Cardiac muscle cell (in vitro differentiated cells and primary cell): ENCODE measurements at regions not wholly inside any gene's neighbourhood (a gene's known extent, or its start where the extent isn't known, plus 50 kb on each side); places are given as distances from the start of the nearest gene placed in this dataset.
"Not testable (repeated sequence)": the region's sequence is repeated elsewhere in the genome, so short reads cannot be mapped to it uniquely, and the experiment has no call there.

Source experiments
- DNase-seq, 2 donors: peaks; one replicate each; pipeline versions ENCODE4 v3.0.0 to v3.0.0-alpha.2; 2010 to 2017; ENCODE audit warnings: low read depth in 1 of 2, low spot score in 1 of 2
- H3K27ac ChIP-seq: fragments of 200-600 bp; sonication (generic); 2 replicates; pipeline ENCODE4 v1.5.1; 2016
- H3K27me3 ChIP-seq: fragments of 200-600 bp; sonication (generic); 2 replicates; pipeline ENCODE4 v1.6.0; 2016; ENCODE audit warnings: control low read depth
- H3K36me3 ChIP-seq: fragments of 200-600 bp; sonication (generic); 2 replicates; pipeline ENCODE4 v1.5.1; 2016; ENCODE audit warnings: control low read depth
- H3K4me1 ChIP-seq: fragments of 200-600 bp; sonication (generic); 2 replicates; pipeline ENCODE4 v1.8.1; 2017; ENCODE audit warnings: low read depth, mild to moderate bottlenecking, mixed run types
- H3K4me3 ChIP-seq: fragments of 200-600 bp; sonication (generic); 2 replicates; pipeline ENCODE4 v1.5.1; 2016; ENCODE audit warnings: mild to moderate bottlenecking
- H3K9me3 ChIP-seq: fragments of 200-600 bp; sonication (generic); 2 replicates; pipeline ENCODE4 v1.5.1; 2017; ENCODE audit warnings: low read depth, mild to moderate bottlenecking, control low read depth
- CTCF ChIP-seq: IDR thresholded peaks from 2 replicates; pipeline ENCODE4 v1.5.1; 2012; ENCODE audit warnings: low read depth, mild to moderate bottlenecking, low read length

GRCh38 chr9:102445906-102446305, 549.2 kb upstream of the CYLC2 start:
- no peak for DNase-seq
- no peak for TF ChIP-seq CTCF
- no peaks in the 10 kb centered on the region for H3K9me3 ChIP-seq
- H3K36me3 ChIP-seq, result no peaks in the 10 kb centered on the region
- H3K4me1 ChIP-seq, result no peaks in the 10 kb centered on the region
- H3K27me3 ChIP-seq, result no peaks in the 10 kb centered on the region
- no peak overlapping the region for H3K27ac ChIP-seq
- no peak overlapping the region for H3K4me3 ChIP-seq

- Histone ChIP-seq H3K27ac (no peak overlapping the region), H3K9me3 (no peaks in the 10 kb centered on the region), H3K4me3 (no peak overlapping the region), H3K4me1 (no peaks in the 10 kb centered on the region), H3K27me3 (no peaks in the 10 kb centered on the region), H3K36me3 (no peaks in the 10 kb centered on the region)
- no peak for DNase-seq
- TF ChIP-seq CTCF, result no peak
These were observed 549.9 kb upstream of the CYLC2 start for GRCh38 chr9:102445181-102445747.

- Histone ChIP-seq H3K4me3 (no peak overlapping the region), H3K36me3 (no peaks in the 10 kb centered on the region), H3K9me3 (no peaks in the 10 kb centered on the region), H3K27ac (no peak overlapping the region), H3K4me1 (no peaks in the 10 kb centered on the region), H3K27me3 (no peaks in the 10 kb centered on the region)
- TF ChIP-seq CTCF, result no peak
- DNase-seq, result no peak
These were observed 555.5 kb upstream of the CYLC2 start for GRCh38 chr9:102439583-102439982.

GRCh38 chr9:102436599-102436998, 558.5 kb upstream of the CYLC2 start:
- H3K27ac ChIP-seq, DNase-seq, H3K27me3 ChIP-seq, H3K4me3 ChIP-seq, H3K36me3 ChIP-seq, H3K4me1 ChIP-seq, H3K9me3 ChIP-seq: not testable (repeated sequence)

GRCh38 chr9:102435427-102435826, 559.7 kb upstream of the CYLC2 start:
- no peaks in the 10 kb centered on the region for H3K9me3 ChIP-seq
- H3K4me3 ChIP-seq, result no peak overlapping the region
- DNase-seq, result no peak
- TF ChIP-seq CTCF, result no peak
- no peaks in the 10 kb centered on the region for H3K4me1 ChIP-seq
- H3K36me3 ChIP-seq, result no peaks in the 10 kb centered on the region
- no peaks in the 10 kb centered on the region for H3K27me3 ChIP-seq
- no peak overlapping the region for H3K27ac ChIP-seq

GRCh38 chr9:102434545-102434944, 560.6 kb upstream of the CYLC2 start:
- H3K27me3 ChIP-seq, result no peaks in the 10 kb centered on the region
- H3K36me3 ChIP-seq, result no peaks in the 10 kb centered on the region
- no peaks in the 10 kb centered on the region for H3K4me1 ChIP-seq
- no peaks in the 10 kb centered on the region for H3K9me3 ChIP-seq
- H3K27ac ChIP-seq, result no peak overlapping the region
- DNase-seq, result no peak
- no peak for TF ChIP-seq CTCF
- H3K4me3 ChIP-seq, result no peak overlapping the region
